ENCODE measurements at regions not wholly inside any gene's neighbourhood (a gene's known extent, or its start where the extent isn't known, plus 50 kb on each side); places are given as distances from the start of the nearest gene placed in this dataset.

DNA sequence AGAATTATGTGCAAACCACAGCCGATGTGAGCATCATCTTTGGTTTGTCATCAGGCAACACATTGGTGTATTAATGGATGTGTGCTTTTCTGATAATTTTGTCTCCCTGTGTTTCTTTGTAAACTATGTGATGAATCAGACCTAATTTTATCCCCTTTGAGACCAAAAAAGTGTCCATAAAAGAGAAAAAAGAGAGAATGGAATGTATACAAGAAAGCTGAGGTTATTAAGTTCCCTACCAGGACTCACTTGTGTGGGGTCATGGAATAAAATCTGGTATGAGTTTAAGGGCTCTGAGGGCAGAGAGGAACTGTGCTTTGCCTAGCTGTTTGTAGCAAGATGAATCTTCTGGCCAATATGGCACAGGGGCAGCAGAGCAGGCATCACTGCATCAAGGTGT lies 239.5 kb upstream of the HAND2 start:
- TF ChIP-seq CEBPB (IDR thresholded peaks at IDR 0.05; ENCODE audit: low read depth) (no peak), CBX3 (IDR thresholded peaks at IDR 0.05; ENCODE audit: low read depth) (no peak), EZH2phosphoT487 (IDR thresholded peaks at IDR 0.05; ENCODE audit: borderline replicate concordance) (no peak), RAD21 (IDR thresholded peaks at IDR 0.05; ENCODE audit: low read depth) (no peak), EZH2 (IDR thresholded peaks at IDR 0.05) (no peak), SIN3A (IDR thresholded peaks at IDR 0.05; ENCODE audit: low read depth) (no peak), YY1 (IDR thresholded peaks at IDR 0.05; ENCODE audit: extremely low read depth, insufficient replicate concordance, low read depth, low read length) (no peak), POLR2A (IDR thresholded peaks at IDR 0.05; ENCODE audit: borderline replicate concordance, extremely low read depth, insufficient read depth, insufficient read length) (no peak), POLR2AphosphoS5 (IDR thresholded peaks at IDR 0.05; ENCODE audit: low read depth, low read length) (no peak), ZNF274 (IDR thresholded peaks at IDR 0.05; ENCODE audit: low read depth, low read length) (no peak)
- TF ChIP-seq, protein P1, sequence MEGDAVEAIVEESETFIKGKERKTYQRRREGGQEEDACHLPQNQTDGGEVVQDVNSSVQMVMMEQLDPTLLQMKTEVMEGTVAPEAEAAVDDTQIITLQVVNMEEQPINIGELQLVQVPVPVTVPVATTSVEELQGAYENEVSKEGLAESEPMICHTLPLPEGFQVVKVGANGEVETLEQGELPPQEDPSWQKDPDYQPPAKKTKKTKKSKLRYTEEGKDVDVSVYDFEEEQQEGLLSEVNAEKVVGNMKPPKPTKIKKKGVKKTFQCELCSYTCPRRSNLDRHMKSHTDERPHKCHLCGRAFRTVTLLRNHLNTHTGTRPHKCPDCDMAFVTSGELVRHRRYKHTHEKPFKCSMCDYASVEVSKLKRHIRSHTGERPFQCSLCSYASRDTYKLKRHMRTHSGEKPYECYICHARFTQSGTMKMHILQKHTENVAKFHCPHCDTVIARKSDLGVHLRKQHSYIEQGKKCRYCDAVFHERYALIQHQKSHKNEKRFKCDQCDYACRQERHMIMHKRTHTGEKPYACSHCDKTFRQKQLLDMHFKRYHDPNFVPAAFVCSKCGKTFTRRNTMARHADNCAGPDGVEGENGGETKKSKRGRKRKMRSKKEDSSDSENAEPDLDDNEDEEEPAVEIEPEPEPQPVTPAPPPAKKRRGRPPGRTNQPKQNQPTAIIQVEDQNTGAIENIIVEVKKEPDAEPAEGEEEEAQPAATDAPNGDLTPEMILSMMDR (IDR thresholded peaks at IDR 0.05 in 2 of 3, conservative IDR thresholded peaks at IDR 0.05 in 1 of 3; ENCODE audit: borderline replicate concordance in 1 of 3, insufficient read depth in 1 of 3, low read depth in 2 of 3, low read length in 2 of 3) = no peak
- TF ChIP-seq, protein P2, sequence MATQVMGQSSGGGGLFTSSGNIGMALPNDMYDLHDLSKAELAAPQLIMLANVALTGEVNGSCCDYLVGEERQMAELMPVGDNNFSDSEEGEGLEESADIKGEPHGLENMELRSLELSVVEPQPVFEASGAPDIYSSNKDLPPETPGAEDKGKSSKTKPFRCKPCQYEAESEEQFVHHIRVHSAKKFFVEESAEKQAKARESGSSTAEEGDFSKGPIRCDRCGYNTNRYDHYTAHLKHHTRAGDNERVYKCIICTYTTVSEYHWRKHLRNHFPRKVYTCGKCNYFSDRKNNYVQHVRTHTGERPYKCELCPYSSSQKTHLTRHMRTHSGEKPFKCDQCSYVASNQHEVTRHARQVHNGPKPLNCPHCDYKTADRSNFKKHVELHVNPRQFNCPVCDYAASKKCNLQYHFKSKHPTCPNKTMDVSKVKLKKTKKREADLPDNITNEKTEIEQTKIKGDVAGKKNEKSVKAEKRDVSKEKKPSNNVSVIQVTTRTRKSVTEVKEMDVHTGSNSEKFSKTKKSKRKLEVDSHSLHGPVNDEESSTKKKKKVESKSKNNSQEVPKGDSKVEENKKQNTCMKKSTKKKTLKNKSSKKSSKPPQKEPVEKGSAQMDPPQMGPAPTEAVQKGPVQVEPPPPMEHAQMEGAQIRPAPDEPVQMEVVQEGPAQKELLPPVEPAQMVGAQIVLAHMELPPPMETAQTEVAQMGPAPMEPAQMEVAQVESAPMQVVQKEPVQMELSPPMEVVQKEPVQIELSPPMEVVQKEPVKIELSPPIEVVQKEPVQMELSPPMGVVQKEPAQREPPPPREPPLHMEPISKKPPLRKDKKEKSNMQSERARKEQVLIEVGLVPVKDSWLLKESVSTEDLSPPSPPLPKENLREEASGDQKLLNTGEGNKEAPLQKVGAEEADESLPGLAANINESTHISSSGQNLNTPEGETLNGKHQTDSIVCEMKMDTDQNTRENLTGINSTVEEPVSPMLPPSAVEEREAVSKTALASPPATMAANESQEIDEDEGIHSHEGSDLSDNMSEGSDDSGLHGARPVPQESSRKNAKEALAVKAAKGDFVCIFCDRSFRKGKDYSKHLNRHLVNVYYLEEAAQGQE (IDR thresholded peaks at IDR 0.05; ENCODE audit: low read depth) = no peak
- TF ChIP-seq, protein P3, sequence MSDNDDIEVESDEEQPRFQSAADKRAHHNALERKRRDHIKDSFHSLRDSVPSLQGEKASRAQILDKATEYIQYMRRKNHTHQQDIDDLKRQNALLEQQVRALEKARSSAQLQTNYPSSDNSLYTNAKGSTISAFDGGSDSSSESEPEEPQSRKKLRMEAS (IDR thresholded peaks at IDR 0.05) = no peak
